GM18507 (cell line): ENCODE measurements at regions not wholly inside any gene's neighbourhood (a gene's known extent, or its start where the extent isn't known, plus 50 kb on each side); places are given as distances from the start of the nearest gene placed in this dataset.
"Not testable (repeated sequence)": the region's sequence is repeated elsewhere in the genome, so short reads cannot be mapped to it uniquely, and the experiment has no call there.

ENCODE experiments used
- DNase-seq: peaks from one replicate; pipeline ENCODE4 v3.0.0; 2011; ENCODE audit warnings: low read depth; ENCODE audit not compliant: insufficient read length; ENCODE audit errors: extremely low spot score
- FAIRE-seq: peaks from 2 replicates; lab custom pipeline; 2011; peaks lifted over from hg19 to GRCh38; lab: Jason Lieb, UNC

DNA sequence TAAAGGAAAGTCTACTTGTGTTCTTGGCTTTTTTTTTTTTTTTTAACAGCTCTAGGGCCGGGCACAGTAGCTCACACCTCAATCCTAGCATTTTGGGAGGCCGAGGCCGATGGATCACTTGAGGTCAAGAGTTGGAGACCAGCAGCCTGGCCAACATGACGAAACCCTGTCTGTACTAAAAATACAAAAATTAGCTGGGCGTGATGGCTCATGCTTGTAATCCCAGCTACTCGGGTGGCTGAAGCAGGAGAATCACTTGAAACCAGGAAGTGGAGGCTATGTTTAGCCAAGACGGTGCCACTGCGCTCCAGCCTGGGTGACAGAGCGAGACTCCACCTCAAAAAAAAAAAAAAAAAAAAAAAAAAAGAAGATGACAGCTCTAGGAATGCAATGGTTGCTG lies 169.9 kb downstream of the NEDD1 start:
- not testable (repeated sequence) for FAIRE-seq, DNase-seq

DNA sequence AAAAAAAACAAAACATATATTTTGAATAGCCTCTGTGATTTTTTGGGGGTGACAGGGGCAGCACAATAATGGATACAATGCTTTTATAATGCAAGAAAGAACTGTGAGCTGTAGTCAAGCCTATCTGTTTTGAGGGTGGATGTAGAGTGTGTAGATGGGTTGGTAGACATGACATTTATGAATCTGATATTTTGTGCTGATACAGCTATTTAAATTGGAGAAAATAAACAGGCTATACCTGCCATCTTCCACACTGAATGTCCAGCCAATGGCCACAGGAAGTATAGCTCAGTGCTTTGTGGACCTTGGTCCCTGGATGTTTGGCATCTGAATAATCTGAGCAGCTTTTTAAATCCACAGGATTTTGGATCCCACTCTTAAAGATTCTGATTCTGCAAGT lies 175.0 kb downstream of the NEDD1 start:
- DNase-seq = no peak
- FAIRE-seq = no peak

DNA sequence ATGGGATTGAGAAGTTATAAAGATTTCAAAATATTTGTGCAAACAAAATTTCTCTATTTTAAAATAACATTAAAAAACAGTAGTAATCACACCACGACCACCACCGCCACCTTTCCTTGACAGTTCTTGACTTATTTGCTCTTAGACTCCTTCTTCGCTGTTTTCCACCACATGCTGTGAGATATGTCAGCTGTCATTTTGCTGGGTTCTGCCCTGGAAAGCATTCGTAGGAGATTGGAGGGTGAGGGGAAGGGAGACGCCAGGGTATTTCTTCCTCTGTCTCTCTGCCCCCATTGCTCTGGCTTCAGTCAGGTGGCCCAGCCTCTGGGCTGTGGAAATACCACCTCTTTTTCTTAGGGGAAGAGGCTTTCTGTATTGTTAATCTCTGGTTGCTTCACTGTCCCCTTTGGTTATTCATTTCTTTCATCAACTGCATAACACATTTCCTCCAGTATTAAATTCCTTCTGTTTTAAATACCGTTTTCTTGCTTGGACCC lies 186.2 kb downstream of the NEDD1 start:
- FAIRE-seq (no peak), DNase-seq (no peak)

DNA sequence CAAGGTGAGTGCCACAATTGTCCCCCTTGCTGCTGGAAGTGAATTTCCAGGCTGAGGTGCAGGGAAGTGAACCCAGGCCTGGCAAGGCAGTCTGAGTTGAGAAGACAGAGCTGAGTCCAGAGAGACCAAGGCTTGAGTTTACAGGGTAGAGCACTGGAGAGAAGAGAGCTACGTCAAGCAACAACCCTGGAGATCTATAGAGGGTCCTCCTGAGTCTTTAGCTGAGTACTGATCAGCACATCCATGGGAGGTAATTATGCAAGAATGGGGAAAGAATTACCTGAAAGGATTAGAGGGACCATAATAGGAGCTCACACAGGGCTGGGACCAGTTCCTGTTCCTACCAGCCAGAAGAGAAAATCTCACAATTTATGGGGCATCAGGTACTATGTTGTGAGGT lies 190.7 kb downstream of the NEDD1 start:
- no peak for FAIRE-seq
- no peak for DNase-seq

DNA sequence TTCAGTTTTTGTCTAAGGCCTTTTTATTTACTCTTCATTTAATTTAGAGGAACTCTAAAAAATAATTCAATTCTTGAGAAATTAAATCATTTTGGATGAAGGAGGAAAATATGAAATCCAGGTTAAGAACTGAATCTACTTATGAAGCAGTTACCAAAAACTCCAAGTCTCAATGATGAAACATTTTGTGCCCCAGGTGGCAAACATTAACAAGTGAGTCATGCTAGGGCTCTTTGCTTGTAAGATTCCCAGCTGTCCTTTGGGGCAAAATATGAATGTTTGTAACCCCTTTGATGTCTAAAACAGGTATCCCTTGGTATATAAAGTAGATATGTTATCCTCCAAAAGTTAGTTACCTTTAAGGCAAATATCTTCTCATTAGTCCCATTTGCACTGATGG lies 202.4 kb downstream of the NEDD1 start:
- DNase-seq (no peak), FAIRE-seq (no peak)

DNA sequence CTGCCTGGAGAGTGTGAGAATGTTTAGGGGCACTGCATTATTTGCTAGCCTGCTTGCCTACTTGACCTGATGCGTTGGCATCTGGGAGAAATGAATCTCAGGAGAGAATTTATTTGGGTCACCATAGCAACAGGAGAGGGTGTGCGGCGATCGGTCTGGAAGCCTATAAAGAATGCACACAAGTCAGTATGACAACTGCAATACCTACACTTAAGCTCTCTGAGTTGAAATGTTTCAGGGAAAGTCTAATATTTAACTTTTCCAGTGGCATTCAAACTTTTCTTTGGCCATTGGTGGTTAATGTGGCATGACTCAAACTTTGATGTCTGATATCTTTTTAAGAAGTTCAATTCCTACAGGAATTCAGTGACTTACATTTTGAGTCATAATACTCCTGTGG lies 205.1 kb downstream of the NEDD1 start:
- FAIRE-seq (no peak), DNase-seq (no peak)

DNA sequence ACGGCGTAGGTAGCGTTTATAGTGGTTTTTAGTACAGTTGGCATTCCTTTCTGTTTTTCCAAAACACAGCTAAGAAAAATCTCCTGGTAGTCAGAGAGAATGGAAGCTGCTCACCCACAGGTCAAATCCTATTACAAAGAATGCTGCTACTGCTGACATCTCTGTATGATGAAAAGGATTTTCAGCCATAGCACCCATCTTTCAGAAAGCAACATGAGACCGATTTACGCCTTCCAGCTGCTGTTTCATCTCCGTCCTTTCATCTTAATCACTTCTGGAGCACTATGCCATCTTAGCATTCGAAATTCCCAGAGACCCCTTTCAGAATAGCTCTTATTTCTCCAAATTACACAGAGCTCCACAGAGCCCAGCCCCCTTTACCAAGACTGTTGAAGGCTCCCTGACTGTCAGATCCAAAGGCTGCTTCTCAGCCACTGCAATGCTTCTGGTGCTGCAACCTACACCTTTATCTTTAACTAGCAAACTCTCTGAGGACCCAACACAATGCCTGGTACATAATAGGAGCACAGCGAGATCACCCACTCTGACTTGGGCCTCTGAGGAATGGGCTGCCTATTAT lies 211.8 kb downstream of the NEDD1 start:
- no peak for FAIRE-seq

DNA sequence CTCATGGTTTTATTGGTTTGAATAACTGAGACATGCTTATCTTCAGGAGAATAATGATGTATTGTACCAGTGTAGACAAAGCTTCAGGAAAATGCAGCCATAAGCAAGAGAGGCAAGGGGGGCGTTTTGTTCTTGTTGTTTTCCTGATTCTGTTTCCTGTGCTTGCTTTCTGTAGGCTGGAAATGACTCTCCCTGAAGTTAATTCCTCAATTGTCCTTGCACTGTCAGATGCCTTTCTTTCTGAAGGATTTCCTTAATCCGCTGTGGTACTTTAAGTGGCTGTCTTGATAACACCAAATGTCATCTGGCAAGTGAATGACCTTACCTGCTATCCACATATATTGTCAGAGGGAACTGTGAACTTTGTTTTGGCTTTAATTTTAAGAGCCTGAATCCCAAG lies 220.0 kb downstream of the NEDD1 start:
- DNase-seq = no peak
- no peak for FAIRE-seq

More for the DNA sequence above, 211.8 kb downstream of the NEDD1 start:
- DNase-seq = no peak

DNA sequence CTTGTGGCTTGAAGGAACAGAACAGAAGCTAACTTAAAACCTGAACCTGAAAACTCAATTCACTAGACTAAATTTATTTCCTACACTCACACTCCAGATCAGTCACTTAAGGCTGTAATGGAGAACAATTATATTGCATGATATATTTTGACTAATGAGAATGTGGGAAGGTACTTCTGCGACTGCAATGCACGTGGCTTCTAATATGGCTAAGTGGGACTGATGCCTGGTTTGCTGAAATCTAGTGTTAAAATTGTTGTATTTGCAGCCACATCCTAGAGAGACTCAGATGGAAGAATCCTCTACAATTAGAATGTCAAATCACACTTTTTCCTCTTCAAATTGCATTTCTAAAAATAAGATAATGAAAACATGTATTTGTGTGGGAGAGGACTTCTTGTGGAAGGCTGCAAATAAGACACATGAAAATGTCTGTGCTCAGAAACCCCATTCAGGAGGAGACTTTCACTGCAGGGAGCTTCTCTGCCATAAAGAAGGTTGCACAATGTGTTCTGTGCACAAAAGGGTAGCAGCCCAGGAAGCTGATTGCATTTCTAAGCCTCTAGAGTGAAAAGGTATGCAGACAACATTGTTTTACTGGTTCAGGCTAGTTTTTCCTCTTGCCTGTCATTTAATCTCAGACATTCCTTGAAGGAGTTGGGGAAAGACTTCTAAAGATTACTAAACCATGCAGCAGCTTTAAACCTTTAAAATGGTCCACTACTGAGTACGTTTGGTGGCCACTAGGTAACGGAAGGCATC lies 224.3 kb downstream of the NEDD1 start:
- FAIRE-seq = no peak
- DNase-seq = no peak

DNA sequence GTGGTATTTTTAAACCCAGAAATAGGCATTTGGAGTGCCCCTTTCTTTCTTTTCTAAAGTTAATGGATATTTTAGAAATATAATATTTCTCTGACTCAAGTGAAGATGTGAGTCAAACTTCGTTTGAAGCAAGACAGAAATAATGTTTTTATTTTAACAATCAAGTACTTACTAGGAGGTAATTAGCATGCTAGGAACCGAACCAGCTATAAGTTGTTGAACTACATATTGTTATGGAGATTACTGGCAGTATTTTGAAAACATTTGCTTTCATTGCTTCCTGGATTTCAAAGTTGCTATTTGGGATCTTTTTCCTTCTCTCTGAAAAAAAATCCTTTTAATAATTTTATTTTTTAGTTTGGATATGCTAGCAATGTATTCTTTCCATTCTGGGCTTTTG lies 225.2 kb downstream of the NEDD1 start:
- no peak for DNase-seq
- FAIRE-seq = no peak

DNA sequence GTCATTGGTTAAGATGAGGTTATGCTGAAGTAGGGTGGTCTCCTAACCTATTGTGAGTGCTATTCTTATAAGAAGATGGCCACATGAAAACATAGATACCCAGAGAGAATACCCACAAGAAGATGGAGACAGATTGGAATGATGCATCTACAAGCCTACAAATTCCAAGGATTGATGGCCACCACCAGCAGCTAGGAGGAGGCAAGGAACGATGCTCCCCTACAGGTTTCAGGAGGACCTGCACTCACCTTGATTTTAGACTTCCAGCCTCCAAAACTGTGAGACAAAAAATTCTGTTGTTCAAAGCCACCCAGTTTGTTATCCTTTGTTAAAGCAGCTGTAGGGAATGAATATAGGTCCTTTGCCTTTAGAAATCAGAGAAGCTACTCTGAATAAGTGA lies 227.4 kb downstream of the NEDD1 start:
- FAIRE-seq = no peak
- no peak for DNase-seq

DNA sequence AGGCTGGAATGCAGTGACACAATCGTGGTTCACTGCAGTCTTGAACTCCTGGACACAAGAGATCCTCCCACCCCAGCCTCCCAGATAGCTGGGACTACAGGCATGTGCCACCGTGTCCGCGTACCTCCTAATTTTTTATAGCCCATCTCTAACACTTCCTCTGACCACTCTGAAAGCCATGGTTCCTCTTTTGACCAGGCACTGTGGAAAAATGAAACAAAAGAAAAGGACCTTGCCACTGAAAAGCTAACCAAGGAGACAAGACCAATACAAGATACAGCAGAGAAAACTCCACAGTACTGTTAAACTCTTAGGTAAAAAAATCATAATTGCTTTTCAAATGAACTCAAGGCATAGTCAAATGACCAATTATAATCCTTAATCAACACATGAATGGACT lies 233.3 kb downstream of the NEDD1 start:
- DNase-seq (no peak), FAIRE-seq (no peak)

DNA sequence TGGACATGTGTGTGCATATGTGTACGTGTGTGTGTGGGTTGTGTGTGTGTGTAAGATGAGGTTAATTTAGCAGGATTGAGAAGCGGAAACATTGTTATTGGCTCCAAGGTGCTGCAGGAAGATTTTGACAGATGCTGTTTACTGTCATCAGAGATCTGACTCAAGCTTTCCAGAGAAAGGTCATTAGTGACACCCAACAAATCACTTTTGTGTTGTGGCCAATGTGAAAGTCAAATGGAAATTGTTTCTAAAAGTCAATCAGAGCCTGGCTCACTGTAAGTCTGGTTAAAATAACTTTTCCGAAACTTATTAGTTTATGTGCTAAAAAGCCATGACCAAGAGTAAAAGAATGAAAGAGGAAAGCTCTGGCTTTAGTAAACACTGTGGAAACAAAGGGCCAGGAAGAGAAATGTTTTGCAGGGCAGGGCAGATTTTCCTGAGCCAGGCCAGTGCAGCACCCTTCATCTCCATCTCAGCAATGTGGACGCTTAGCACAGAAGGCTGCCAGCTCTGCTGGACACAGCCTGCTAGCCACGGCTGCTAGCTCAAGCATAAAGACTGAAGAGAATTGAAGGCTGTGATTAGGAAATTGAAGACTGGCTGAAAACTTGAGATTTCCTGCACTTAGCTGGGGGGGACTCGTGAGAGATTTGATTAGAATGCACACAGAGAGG lies 235.8 kb downstream of the NEDD1 start:
- FAIRE-seq (no peak), DNase-seq (no peak)

DNA sequence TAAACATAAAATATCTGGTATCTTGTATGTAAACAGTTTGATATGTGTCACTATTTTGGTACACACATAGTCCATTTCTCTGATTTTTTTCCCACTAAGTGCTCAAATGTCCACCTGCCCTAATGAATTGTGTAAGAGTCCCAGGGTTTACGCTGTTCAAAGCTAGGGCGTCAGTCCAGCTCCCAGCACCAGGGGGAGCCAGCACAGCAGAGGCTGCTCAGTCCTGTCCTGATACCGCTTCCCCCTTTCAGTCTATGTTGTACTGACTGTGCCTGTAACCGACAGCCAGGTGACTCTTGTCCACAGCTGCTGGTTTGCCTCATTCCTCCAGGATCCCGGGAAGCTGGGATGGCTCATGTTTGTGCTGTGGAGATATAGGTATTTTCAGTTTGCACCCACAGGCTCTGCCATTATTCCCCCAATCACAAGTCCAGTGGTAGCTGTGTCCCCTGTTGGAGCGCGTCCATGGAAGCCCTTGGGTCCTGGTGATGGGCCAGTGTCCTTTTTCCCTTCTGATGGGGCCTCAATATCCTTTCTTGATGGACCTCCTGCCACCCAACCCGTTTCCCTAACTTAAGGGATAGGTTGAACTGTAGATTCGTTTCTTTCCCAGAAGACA lies 242.0 kb downstream of the NEDD1 start:
- FAIRE-seq = peak; percentile 57
- DNase-seq = peak; percentile 20

DNA sequence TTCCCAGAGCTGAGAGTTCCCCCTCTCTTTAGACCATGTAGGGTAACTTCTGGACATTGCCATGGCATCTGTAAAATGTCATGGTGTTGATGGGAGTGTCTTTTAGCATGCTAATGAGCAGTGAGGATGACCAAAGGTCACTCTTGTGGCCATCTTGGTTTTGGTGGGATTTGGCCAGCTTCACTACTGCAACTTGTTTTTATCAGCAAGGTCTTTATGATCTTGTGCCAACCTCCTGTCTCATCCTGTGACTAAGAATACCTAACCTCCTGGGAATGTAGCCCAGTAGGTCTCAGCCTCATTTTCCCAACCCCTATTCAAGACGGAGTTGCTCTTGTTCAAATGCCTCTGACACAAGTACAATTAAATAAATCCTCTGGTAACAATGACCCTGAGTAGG lies 244.4 kb downstream of the NEDD1 start:
- FAIRE-seq = no peak
- no peak for DNase-seq

DNA sequence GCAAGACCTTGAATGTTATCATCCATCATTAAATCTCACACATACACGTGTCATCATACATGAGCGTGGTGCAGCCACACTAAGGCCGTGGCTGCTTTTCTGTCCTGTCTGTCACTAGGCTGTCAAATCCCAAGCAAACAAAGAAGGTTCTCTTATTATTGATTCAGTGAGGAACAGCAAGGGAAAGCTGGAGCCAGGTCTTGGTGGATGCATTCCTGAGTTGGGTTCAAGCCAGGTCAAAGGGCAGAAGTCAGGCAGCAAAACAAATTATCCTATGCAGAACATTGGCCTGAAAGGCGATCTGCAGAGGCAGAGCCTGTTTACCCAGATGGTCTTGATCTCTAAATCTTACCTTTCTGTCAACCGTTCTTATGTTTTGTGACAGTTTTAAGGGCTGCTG lies 252.3 kb downstream of the NEDD1 start:
- no peak for FAIRE-seq
- no peak for DNase-seq

DNA sequence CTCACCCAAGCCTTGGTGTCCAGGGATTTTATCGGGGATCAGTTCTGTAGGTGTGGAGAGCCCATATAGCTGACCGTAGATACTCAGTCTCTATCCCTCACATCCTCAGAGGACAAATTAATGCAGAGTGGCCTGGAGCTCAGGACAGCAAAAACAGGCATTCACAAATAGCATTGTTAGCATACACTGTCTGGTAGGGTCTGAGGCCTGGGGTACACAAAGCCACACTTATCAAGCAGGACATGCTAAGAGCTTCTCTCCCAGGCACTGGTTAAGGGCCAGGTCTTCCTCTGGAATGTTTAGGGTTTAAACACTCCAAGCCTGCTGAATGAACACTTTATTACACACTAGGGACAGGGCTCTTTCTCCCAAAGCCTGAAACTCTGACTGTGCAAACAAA lies 253.2 kb downstream of the NEDD1 start:
- FAIRE-seq (no peak), DNase-seq (no peak)

DNA sequence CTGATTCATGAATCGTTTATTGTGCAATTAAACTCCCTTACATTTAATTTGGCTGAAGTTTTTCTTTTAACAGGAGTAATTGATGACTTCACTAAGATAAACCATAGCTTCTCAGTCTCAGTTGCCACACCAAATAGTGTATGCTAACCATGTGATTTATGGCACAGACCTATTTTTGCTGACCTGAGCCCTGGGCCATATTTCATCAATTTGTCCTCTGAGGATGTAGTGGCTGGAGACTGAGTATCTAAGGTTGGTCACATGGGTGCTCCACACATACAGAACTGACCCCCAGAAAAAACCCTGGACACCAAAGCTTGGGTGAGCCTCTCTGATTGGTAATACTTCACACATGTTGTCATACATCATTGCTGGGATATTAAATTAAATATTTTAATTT lies 255.1 kb downstream of the NEDD1 start:
- FAIRE-seq (no peak), DNase-seq (no peak)

DNA sequence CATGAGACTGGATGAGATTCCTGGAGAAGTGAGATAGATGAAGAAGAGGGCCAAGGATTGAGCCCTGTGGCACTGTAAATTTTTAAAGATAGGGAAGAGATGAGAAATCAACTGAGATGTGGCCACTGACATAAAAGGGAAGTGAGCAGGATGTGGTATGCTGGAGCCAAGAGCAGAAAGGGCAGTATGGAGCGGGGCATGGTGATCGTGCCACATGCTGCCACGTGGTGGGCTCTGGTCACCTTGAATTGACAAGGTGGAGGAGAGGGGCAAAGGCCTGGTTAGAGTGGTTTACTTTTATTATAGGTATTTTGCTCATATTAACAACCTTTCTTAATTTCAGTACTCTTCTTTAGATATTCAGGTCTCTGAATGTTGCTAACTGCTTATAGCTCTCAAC lies 257.9 kb downstream of the NEDD1 start:
- no peak for FAIRE-seq
- no peak for DNase-seq

DNA sequence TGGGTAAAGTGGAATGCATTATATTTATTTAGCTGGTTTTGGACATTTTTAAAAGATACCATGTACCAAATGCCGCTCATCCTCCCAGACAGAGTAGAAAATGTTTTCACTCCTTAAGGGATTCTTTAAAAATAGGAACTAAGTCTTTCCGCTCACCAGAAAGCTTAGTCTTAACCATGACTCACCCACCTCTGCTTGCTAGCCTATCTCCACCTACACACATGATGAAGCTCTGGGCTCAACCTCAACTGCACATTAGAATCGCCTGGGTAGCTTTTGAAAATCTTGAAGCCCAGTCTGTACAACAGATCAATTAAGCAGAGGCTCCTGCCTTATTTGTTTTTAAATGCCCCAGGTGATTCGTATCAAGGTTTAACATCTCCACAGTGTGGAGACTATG lies 260.5 kb downstream of the NEDD1 start:
- FAIRE-seq (no peak), DNase-seq (no peak)
